Type B pancreatic cell (in vitro differentiated cells): ENCODE measurements at regions not wholly inside any gene's neighbourhood (a gene's known extent, or its start where the extent isn't known, plus 50 kb on each side); places are given as distances from the start of the nearest gene placed in this dataset.
"Not testable (repeated sequence)": the region's sequence is repeated elsewhere in the genome, so short reads cannot be mapped to it uniquely, and the experiment has no call there.

Experiments used
- DNase-seq: peaks from one replicate; pipeline ENCODE4 v3.0.0; 2021; ENCODE audit warnings: mixed read lengths; ENCODE audit not compliant: unreplicated experiment; ENCODE audit errors: extremely low spot score
- H3K27ac Mint-ChIP-seq: 2 replicates; pipeline ENCODE4 v1.8.0; 2021; ENCODE audit warnings: mild to moderate bottlenecking, mixed read lengths
- H3K27me3 Mint-ChIP-seq: 2 replicates; pipeline ENCODE4 v1.8.0; 2021; ENCODE audit warnings: mixed read lengths
- H3K36me3 Mint-ChIP-seq: 2 replicates; pipeline ENCODE4 v1.8.0; 2021; ENCODE audit warnings: mixed read lengths
- H3K4me1 Mint-ChIP-seq: one replicate; pipeline ENCODE4 v1.8.0; 2021; ENCODE audit warnings: mixed read lengths; ENCODE audit not compliant: unreplicated experiment
- H3K4me3 Mint-ChIP-seq: 2 replicates; pipeline ENCODE4 v1.8.0; 2021; ENCODE audit warnings: mild to moderate bottlenecking, mixed read lengths
- H3K9me3 Mint-ChIP-seq: 2 replicates; pipeline ENCODE4 v1.8.0; 2021; ENCODE audit warnings: mixed read lengths
- CTCF ChIP-seq: fragments of 200-600 bp; sonication (generic); conservative IDR thresholded peaks from 2 replicates; pipeline ENCODE4 v1.5.0; 2021; ENCODE audit warnings: antibody characterized with exemption, mild to moderate bottlenecking

- peak; percentile 34 for TF ChIP-seq CTCF
- Mint-ChIP-seq H3K27me3 (peaks cover 26% of the 10 kb centered on the region), H3K4me1 (peaks cover 20% of the 10 kb centered on the region)
- not testable (repeated sequence) for H3K36me3 Mint-ChIP-seq, H3K4me3 Mint-ChIP-seq, DNase-seq, H3K27ac Mint-ChIP-seq, H3K9me3 Mint-ChIP-seq
Observed at GRCh38 chr1:25007390-25008191, 77.5 kb upstream of the RUNX3 start.

GRCh38 chr1:25006770-25007169, 76.7 kb upstream of the RUNX3 start:
- DNase-seq, result no peak
- Mint-ChIP-seq H3K36me3 (no peaks in the 10 kb centered on the region), H3K4me1 (peaks cover 13% of the 10 kb centered on the region), H3K27me3 (peaks cover 26% of the 10 kb centered on the region), H3K27ac (no peak overlapping the region), H3K9me3 (no peaks in the 10 kb centered on the region), H3K4me3 (no peak overlapping the region)
- no peak for TF ChIP-seq CTCF

- Mint-ChIP-seq H3K27ac (no peak overlapping the region), H3K27me3 (peaks cover 23% of the 10 kb centered on the region), H3K4me1 (peaks cover 12% of the 10 kb centered on the region), H3K4me3 (no peak overlapping the region), H3K9me3 (no peaks in the 10 kb centered on the region), H3K36me3 (no peaks in the 10 kb centered on the region)
- TF ChIP-seq CTCF, result no peak
- no peak for DNase-seq
Observed at GRCh38 chr1:25004355-25004754, 74.3 kb upstream of the RUNX3 start.

GRCh38 chr1:25003457-25004190, 73.5 kb upstream of the RUNX3 start:
- DNase-seq, result no peak
- Mint-ChIP-seq H3K27me3 (peaks cover 23% of the 10 kb centered on the region), H3K9me3 (no peaks in the 10 kb centered on the region), H3K4me3 (no peak overlapping the region), H3K4me1 (peaks cover 12% of the 10 kb centered on the region), H3K27ac (no peak overlapping the region), H3K36me3 (no peaks in the 10 kb centered on the region)
- no peak for TF ChIP-seq CTCF

GRCh38 chr1:25003000-25003399, 72.9 kb upstream of the RUNX3 start:
- DNase-seq, result no peak
- H3K27ac Mint-ChIP-seq, result no peak overlapping the region

More at GRCh38 chr1:25003000-25003399, 72.9 kb upstream of the RUNX3 start:
- H3K36me3 Mint-ChIP-seq, result no peaks in the 10 kb centered on the region
- TF ChIP-seq CTCF, result no peak
- H3K4me3 Mint-ChIP-seq, result no peak overlapping the region
- H3K9me3 Mint-ChIP-seq, result no peaks in the 10 kb centered on the region
- peaks cover 12% of the 10 kb centered on the region for H3K4me1 Mint-ChIP-seq
- H3K27me3 Mint-ChIP-seq, result peaks cover 21% of the 10 kb centered on the region
